Astrocyte of the cerebellum (primary cell): ENCODE measurements at regions not wholly inside any gene's neighbourhood (a gene's known extent, or its start where the extent isn't known, plus 50 kb on each side); places are given as distances from the start of the nearest gene placed in this dataset.
"Not testable (repeated sequence)": the region's sequence is repeated elsewhere in the genome, so short reads cannot be mapped to it uniquely, and the experiment has no call there.

Source experiments
- DNase-seq: peaks from one replicate; pipeline ENCODE4 v3.0.0-alpha.2; 2011; ENCODE audit warnings: low read depth
- H3K4me3 ChIP-seq: 2 replicates; pipeline ENCODE4 v1.5.1; 2011; ENCODE audit warnings: mild to moderate bottlenecking, low read depth, low read length, moderate library complexity
- CTCF ChIP-seq: IDR thresholded peaks from 2 replicates; pipeline ENCODE4 v1.5.1; 2012; ENCODE audit warnings: low read length, low read depth, moderate library complexity, mild to moderate bottlenecking; ENCODE audit errors: missing control alignments
- in situ Hi-C: cut with HindIII; loops from 2 replicates; pipeline ENCODE4 v1.10.0; 2017; ENCODE audit warnings: low sequenced_read_pairs

GRCh38 chr12:42729535-42729900, 140.0 kb upstream of the PRICKLE1 start:
- H3K4me3 ChIP-seq: no peak overlapping the region
- TF ChIP-seq CTCF: no peak
- DNase-seq: no peak
- in situ Hi-C loops: no loop called here

- DNase-seq: no peak
- TF ChIP-seq CTCF: no peak
- in situ Hi-C loops: no loop called here
- no peak overlapping the region for H3K4me3 ChIP-seq
Observed at GRCh38 chr12:42728770-42729534, 139.4 kb upstream of the PRICKLE1 start.

- no peak for TF ChIP-seq CTCF
- H3K4me3 ChIP-seq: no peak overlapping the region
- DNase-seq: no peak
- in situ Hi-C loops: no loop called here
Observed at GRCh38 chr12:42728287-42728686, 138.7 kb upstream of the PRICKLE1 start.

GRCh38 chr12:42725809-42726208, 136.3 kb upstream of the PRICKLE1 start:
- DNase-seq: peak; percentile 83
- in situ Hi-C loops: no loop called here
- H3K4me3 ChIP-seq: no peak overlapping the region
- TF ChIP-seq CTCF: no peak

- no peak overlapping the region for H3K4me3 ChIP-seq
- no peak for DNase-seq
- in situ Hi-C loops: no loop called here
Observed at GRCh38 chr12:42716491-42716891, 126.9 kb upstream of the PRICKLE1 start.

GRCh38 chr12:42713566-42713965, 124.0 kb upstream of the PRICKLE1 start:
- H3K4me3 ChIP-seq, DNase-seq, in situ Hi-C loops: not testable (repeated sequence)

More at GRCh38 chr12:42716491-42716891, 126.9 kb upstream of the PRICKLE1 start:
- no peak for TF ChIP-seq CTCF

GRCh38 chr12:42708374-42708773, 118.8 kb upstream of the PRICKLE1 start:
- in situ Hi-C loops: loop anchor here (10.0 kb wide), 1 partner anchor 576 kb away; no protein-coding TSS in a partner anchor
- DNase-seq: not testable (repeated sequence)

More at GRCh38 chr12:42708374-42708773, 118.8 kb upstream of the PRICKLE1 start:
- H3K4me3 ChIP-seq: not testable (repeated sequence)
